Breast epithelium (tissue), 4 donors: ENCODE measurements at regions not wholly inside any gene's neighbourhood (a gene's known extent, or its start where the extent isn't known, plus 50 kb on each side); places are given as distances from the start of the nearest gene placed in this dataset.

Experiments used
- DNase-seq, 2 donors: peaks; one replicate each; pipeline ENCODE4 v3.0.0-alpha.2; 2019; ENCODE audit warnings: low spot score in 2 of 2
- H3K27ac ChIP-seq, 2 donors: fragments of 200-600 bp; sonication (generic) in 1 of 2; one replicate each; pipeline ENCODE4 v1.5.1; 2016 to 2019; ENCODE audit warnings: mild to moderate bottlenecking in 1 of 2
- H3K27me3 ChIP-seq, 2 donors: fragments of 200-600 bp; sonication (generic) in 1 of 2; one replicate each; pipeline versions ENCODE4 v1.5.1 to v1.6.0; 2017 to 2019; ENCODE audit warnings: control low read depth in 1 of 2, mild to moderate bottlenecking in 1 of 2
- H3K36me3 ChIP-seq: fragments of 200-600 bp; one replicate; pipeline ENCODE4 v1.5.1; 2019
- H3K4me1 ChIP-seq, 2 donors: fragments of 200-600 bp; sonication (generic); one replicate each; pipeline ENCODE4 v1.5.1; 2016 to 2019; ENCODE audit warnings: control low read depth in 1 of 2
- H3K4me3 ChIP-seq, 3 donors: fragments of 200-600 bp; sonication (generic); 1 replicate in 2 of 3; 2 replicates in 1 of 3; pipeline ENCODE4 v1.5.1; 2016 to 2019; ENCODE audit warnings: mild to moderate bottlenecking in 3 of 3, moderate library complexity in 2 of 3
- H3K9me3 ChIP-seq, 2 donors: fragments of 200-600 bp; sonication (generic) in 1 of 2; one replicate each; pipeline ENCODE4 v1.5.1; 2016 to 2019; ENCODE audit warnings: control low read depth in 1 of 2
- POLR2A ChIP-seq: fragments of 450-650 bp; IDR thresholded peaks from one replicate; pipeline ENCODE4 v1.6.1; 2016; ENCODE audit warnings: antibody characterized with exemption, mild to moderate bottlenecking, moderate library complexity
- POLR2AphosphoS5 ChIP-seq, 3 donors: sonication (generic); formaldehyde crosslinking; IDR thresholded peaks; one replicate each; pipeline ENCODE4 v1.6.1; 2017; ENCODE audit warnings: antibody characterized with exemption in 3 of 3
- intact Hi-C: fragments of 100-400 bp; cut with DNase I; formaldehyde crosslinking; loops from one replicate; pipeline ENCODE4 v1.15.1; 2023; ENCODE audit warnings: low total_unique reads
- TF ChIP-seq, protein P1 (sequence below), 3 donors: fragments of 450-650 bp; IDR thresholded peaks; one replicate each; pipeline ENCODE4 v1.5.1; 2016 to 2017; ENCODE audit warnings: antibody characterized with exemption in 3 of 3, mild to moderate bottlenecking in 3 of 3, moderate library complexity in 3 of 3

DNA sequence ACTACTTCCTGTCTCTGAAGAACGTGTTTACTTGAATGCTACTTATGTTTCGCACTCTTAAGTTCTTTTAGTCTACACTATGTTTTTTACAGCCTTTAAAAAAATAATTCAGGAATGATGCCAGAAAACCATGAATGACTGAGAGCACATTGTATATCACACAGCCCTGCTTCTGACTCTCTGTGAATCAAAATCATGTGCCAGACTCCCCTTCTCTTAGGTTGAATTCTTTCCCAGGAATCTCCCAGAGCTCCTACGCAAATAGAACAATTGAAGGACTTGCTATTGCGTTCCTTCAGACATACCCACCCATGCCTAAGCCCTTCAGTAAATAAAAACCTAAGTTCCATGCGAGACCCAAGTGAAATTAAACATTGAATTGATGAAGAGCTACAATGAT lies 782.0 kb upstream of the ALCAM start:
- no peak for DNase-seq
- no peaks in the 10 kb centered on the region for H3K27me3 ChIP-seq
- intact Hi-C loops, result no loop called here
- no peak overlapping the region for H3K4me3 ChIP-seq
- TF ChIP-seq POLR2AphosphoS5 (IDR thresholded peaks at IDR 0.05) (no peak), POLR2A (no peak)
- TF ChIP-seq, protein P1, sequence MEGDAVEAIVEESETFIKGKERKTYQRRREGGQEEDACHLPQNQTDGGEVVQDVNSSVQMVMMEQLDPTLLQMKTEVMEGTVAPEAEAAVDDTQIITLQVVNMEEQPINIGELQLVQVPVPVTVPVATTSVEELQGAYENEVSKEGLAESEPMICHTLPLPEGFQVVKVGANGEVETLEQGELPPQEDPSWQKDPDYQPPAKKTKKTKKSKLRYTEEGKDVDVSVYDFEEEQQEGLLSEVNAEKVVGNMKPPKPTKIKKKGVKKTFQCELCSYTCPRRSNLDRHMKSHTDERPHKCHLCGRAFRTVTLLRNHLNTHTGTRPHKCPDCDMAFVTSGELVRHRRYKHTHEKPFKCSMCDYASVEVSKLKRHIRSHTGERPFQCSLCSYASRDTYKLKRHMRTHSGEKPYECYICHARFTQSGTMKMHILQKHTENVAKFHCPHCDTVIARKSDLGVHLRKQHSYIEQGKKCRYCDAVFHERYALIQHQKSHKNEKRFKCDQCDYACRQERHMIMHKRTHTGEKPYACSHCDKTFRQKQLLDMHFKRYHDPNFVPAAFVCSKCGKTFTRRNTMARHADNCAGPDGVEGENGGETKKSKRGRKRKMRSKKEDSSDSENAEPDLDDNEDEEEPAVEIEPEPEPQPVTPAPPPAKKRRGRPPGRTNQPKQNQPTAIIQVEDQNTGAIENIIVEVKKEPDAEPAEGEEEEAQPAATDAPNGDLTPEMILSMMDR (IDR thresholded peaks at IDR 0.05), result no peak
- no peak overlapping the region for H3K27ac ChIP-seq
- no peaks in the 10 kb centered on the region for H3K36me3 ChIP-seq
- no peaks in the 10 kb centered on the region for H3K4me1 ChIP-seq
- H3K9me3 ChIP-seq, result no peaks in the 10 kb centered on the region

DNA sequence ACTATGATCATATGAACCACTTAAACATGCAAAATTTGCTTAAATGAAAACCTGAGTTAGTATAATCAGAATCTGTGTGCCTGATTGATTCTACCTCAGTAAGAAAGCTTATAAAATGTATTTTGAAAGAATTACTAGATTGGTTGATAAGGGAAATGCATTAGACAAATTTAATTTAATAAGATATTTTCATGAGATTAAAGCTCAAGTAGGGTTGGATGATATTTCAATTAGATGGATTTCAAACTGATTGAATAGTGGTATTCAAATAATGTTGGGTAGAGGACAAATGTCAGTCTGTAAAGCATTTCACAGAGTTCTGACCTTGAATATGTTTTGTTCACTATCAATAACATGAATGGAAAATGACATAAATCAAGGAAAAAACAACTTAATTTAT lies 780.4 kb upstream of the ALCAM start:
- H3K27ac ChIP-seq, result no peak overlapping the region
- H3K4me3 ChIP-seq, result no peak overlapping the region
- no peak for DNase-seq
- no peaks in the 10 kb centered on the region for H3K4me1 ChIP-seq
- intact Hi-C loops, result no loop called here
- no peaks in the 10 kb centered on the region for H3K9me3 ChIP-seq
- TF ChIP-seq POLR2A (no peak), POLR2AphosphoS5 (IDR thresholded peaks at IDR 0.05) (no peak)
- TF ChIP-seq, protein P1 (IDR thresholded peaks at IDR 0.05), result no peak
- H3K36me3 ChIP-seq, result no peaks in the 10 kb centered on the region
- H3K27me3 ChIP-seq, result no peaks in the 10 kb centered on the region

GRCh38 chr3:104588442-104588841 lies 778.3 kb upstream of the ALCAM start:
- intact Hi-C loops, result no loop called here
- no peaks in the 10 kb centered on the region for H3K9me3 ChIP-seq
- TF ChIP-seq POLR2A, result no peak
- no peaks in the 10 kb centered on the region for H3K36me3 ChIP-seq
- no peak for DNase-seq
- no peaks in the 10 kb centered on the region for H3K27me3 ChIP-seq
- no peak overlapping the region for H3K27ac ChIP-seq
- H3K4me1 ChIP-seq, result no peaks in the 10 kb centered on the region
- H3K4me3 ChIP-seq, result no peak overlapping the region

- intact Hi-C loops, result no loop called here
- H3K9me3 ChIP-seq, result no peaks in the 10 kb centered on the region
- TF ChIP-seq, protein P1 (IDR thresholded peaks at IDR 0.05), result no peak
- TF ChIP-seq POLR2A, result no peak
- no peak for TF ChIP-seq POLR2AphosphoS5 (IDR thresholded peaks at IDR 0.05)
- H3K4me1 ChIP-seq, result no peaks in the 10 kb centered on the region
- DNase-seq, result no peak
- no peaks in the 10 kb centered on the region for H3K36me3 ChIP-seq
- no peak overlapping the region for H3K27ac ChIP-seq
- H3K27me3 ChIP-seq, result no peaks in the 10 kb centered on the region
- no peak overlapping the region for H3K4me3 ChIP-seq
These were observed 774.9 kb upstream of the ALCAM start for GRCh38 chr3:104591776-104592175.

DNA sequence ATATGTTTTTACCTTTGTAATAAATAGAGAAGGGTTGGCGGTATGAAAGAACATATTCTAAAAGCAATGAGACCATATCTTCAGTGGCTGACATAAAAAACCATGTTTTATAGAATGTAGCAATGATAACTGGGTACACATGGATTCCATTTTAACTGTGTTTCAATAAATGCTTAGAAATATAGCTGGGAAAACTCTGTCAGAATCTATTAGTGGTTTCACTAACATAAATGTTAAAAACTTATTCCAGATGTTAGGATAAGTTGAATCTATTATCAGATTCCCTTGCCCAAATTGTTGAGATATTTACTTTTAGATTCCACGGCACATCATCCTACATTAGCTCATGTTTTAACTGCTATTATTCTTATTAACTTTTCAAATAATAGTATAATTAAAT lies 772.2 kb upstream of the ALCAM start:
- no peaks in the 10 kb centered on the region for H3K9me3 ChIP-seq
- no peaks in the 10 kb centered on the region for H3K27me3 ChIP-seq
- H3K4me3 ChIP-seq, result no peak overlapping the region
- no peaks in the 10 kb centered on the region for H3K36me3 ChIP-seq
- H3K27ac ChIP-seq, result no peak overlapping the region
- intact Hi-C loops, result no loop called here
- TF ChIP-seq, protein P1 (IDR thresholded peaks at IDR 0.05), result no peak
- TF ChIP-seq POLR2A (no peak), POLR2AphosphoS5 (IDR thresholded peaks at IDR 0.05) (no peak)
- no peak for DNase-seq
- no peaks in the 10 kb centered on the region for H3K4me1 ChIP-seq

DNA sequence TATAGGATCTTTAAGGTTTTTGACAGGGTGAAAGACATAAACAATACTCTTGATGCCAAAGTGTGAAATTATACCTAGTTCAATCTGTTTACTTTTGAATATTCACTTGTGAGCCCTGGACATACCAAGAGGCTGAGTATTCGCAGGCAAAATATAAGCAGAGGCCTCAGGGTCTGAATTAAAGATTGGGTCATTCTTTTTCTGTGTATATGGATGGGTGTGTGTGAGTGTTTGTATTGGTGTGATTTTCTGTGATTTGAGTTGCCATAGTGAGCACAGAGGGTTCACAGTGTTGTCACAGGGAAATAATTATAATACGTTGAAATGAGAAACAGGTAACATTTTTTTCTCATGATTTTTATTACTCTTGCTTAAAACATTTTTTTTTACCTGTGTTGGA lies 770.7 kb upstream of the ALCAM start:
- Histone ChIP-seq H3K36me3 (no peaks in the 10 kb centered on the region), H3K4me3 (no peak overlapping the region), H3K27ac (no peak overlapping the region), H3K4me1 (no peaks in the 10 kb centered on the region), H3K9me3 (no peaks in the 10 kb centered on the region), H3K27me3 (no peaks in the 10 kb centered on the region)
- DNase-seq, result no peak
- intact Hi-C loops, result no loop called here
- TF ChIP-seq, protein P1 (IDR thresholded peaks at IDR 0.05), result no peak
- TF ChIP-seq POLR2AphosphoS5 (IDR thresholded peaks at IDR 0.05) (no peak), POLR2A (no peak)
